Heart left ventricle (tissue), 16 donors: ENCODE measurements at regions not wholly inside any gene's neighbourhood (a gene's known extent, or its start where the extent isn't known, plus 50 kb on each side); places are given as distances from the start of the nearest gene placed in this dataset.
A peak's percentile ranks its signal among the peaks of the same experiment; 100 is the strongest.

ENCODE experiments used
- ATAC-seq, 4 donors: fragments of 200-7000 bp; cut with Tn5 transposase; one replicate each; pipeline ENCODE4 v1.9.1; 2020 to 2022; ENCODE audit warnings: moderate library complexity in 4 of 4, mild to moderate bottlenecking in 3 of 4, moderate number of reproducible peaks in 1 of 4
- DNase-seq, 5 donors: peaks; one replicate each; pipeline ENCODE4 v3.0.0-alpha.2; 2020
- H3K27ac ChIP-seq, 12 donors: fragments of 200-600 bp; sonication (generic) in 4 of 12; one replicate each; pipeline versions ENCODE4 v1.5.0 to v1.8.0; 2016 to 2022; ENCODE audit warnings: mild to moderate bottlenecking in 2 of 12
- H3K27me3 ChIP-seq, 9 donors: fragments of 200-600 bp; sonication (generic) in 2 of 9; one replicate each; pipeline versions ENCODE4 v1.5.1 to v1.8.0; 2016 to 2022; ENCODE audit warnings: mild to moderate bottlenecking in 3 of 9
- H3K36me3 ChIP-seq, 9 donors: fragments of 200-600 bp; sonication (generic) in 2 of 9; one replicate each; pipeline versions ENCODE4 v1.5.0 to v1.8.0; 2018 to 2022; ENCODE audit warnings: mild to moderate bottlenecking in 2 of 9
- H3K4me1 ChIP-seq, 12 donors: fragments of 200-600 bp; sonication (generic) in 4 of 12; one replicate each; pipeline versions ENCODE4 v1.5.0 to v1.8.0; 2016 to 2022; ENCODE audit warnings: mild to moderate bottlenecking in 3 of 12
- H3K4me3 ChIP-seq, 12 donors: fragments of 200-600 bp; sonication (generic) in 4 of 12; one replicate each; pipeline versions ENCODE4 v1.5.0 to v1.8.0; 2017 to 2022; ENCODE audit warnings: mild to moderate bottlenecking in 9 of 12, moderate library complexity in 4 of 12
- H3K9me3 ChIP-seq, 12 donors: fragments of 200-600 bp; sonication (generic) in 4 of 12; one replicate each; pipeline versions ENCODE4 v1.5.0 to v1.8.0; 2016 to 2022; ENCODE audit warnings: mild to moderate bottlenecking in 1 of 12
- CTCF ChIP-seq, 12 donors: fragments of 200-600 bp; sonication (generic) in 4 of 12; IDR thresholded peaks; one replicate each; pipeline versions ENCODE4 v1.5.0 to v1.8.0; 2018 to 2022; ENCODE audit warnings: antibody characterized with exemption in 12 of 12, mild to moderate bottlenecking in 5 of 12
- POLR2A ChIP-seq, 2 donors: fragments of 450-650 bp; IDR thresholded peaks; one replicate each; pipeline ENCODE4 v1.6.1; 2017; ENCODE audit warnings: antibody characterized with exemption in 2 of 2, mild to moderate bottlenecking in 2 of 2, moderate library complexity in 2 of 2
- WGBS, 4 donors: extraction: QIAGEN DNeasy Blood & Tissue Kit in 2 of 4; methylation state at CpG; one replicate each; pipeline versions ENCODE4 v1.1.5 to v1.1.7; 2013 to 2018; 5-methylcytosine and 5-hydroxymethylcytosine counted together
- intact Hi-C, 10 donors: fragments of 100-400 bp; cut with DNase I; formaldehyde crosslinking; loops; one replicate each; pipeline versions ENCODE4 v1.11.1 to v1.14.2; 2022
- donor health status: ischemic (EF 13 %, LVEDD 7.1; RV severe dilation, severe dysfunction).
- donor health status: healthy with polysubstance abuse.
- donor health status: DM: no; HTN: yes; CAD: no.
- donor health status: DM: no; HTN: no; CAD: no.
- donor health status: ischemic (EF 25% LVEDD 6.9; RV normal size, moderate dysfunction).
- donor health status: ischemic (EF 25% LVEDD 5.7; RV mildly dilated, moderate dysfunction).
- donor health status: healthy.
- donor health status: DM: yes; HTN: yes; CAD: no.
- donor health status: ischemic (EF 35%, LVEDD 5.7; RV mildly dilated, moderate dysfunction).
- donor health status: nonischemic (EF 11% LVEDD 7.7; RV severe dilation, severe dysfunction).
- donor health status: DM: yes; HTN: yes; CAD: no.
- donor health status: PGD.
- donor health status: ischemic (EF 29% LVEDD 5.4; RV normal size, mild dysfunction).
- donor health status: nonischemic (EF 23%, LVEDD 6.1; RV moderate dilation, normal function).

- Histone ChIP-seq H3K9me3 (peaks cover 0 to 4% (median 0%) of the 10 kb centered on the region in 12 donors), H3K4me3 (no peak overlapping the region), H3K36me3 (no peaks in the 10 kb centered on the region), H3K27me3 (no peaks in the 10 kb centered on the region), H3K27ac (no peak overlapping the region), H3K4me1 (no peaks in the 10 kb centered on the region)
- no peak for DNase-seq
- no peak for TF ChIP-seq CTCF (IDR thresholded peaks at IDR 0.05)
- TF ChIP-seq POLR2A (IDR thresholded peaks at IDR 0.05) = no peak
- ATAC-seq = no peak
- intact Hi-C loops = no loop called here
Measured at GRCh38 chr11:106495046-106495445, 417.6 kb downstream of the AASDHPPT start.

GRCh38 chr11:106496677-106497076 lies 419.2 kb downstream of the AASDHPPT start:
- Histone ChIP-seq H3K9me3 (peaks cover 0 to 4% (median 0%) of the 10 kb centered on the region in 12 donors), H3K27me3 (no peaks in the 10 kb centered on the region), H3K27ac (no peak overlapping the region), H3K36me3 (no peaks in the 10 kb centered on the region), H3K4me1 (no peaks in the 10 kb centered on the region), H3K4me3 (no peak overlapping the region)
- 77 to 87% (median 81%) methylated on average over 2 of the region's 2 CpGs for WGBS, 4 donors
- ATAC-seq = no peak
- no peak for TF ChIP-seq POLR2A (IDR thresholded peaks at IDR 0.05)
- TF ChIP-seq CTCF (IDR thresholded peaks at IDR 0.05) = no peak
- intact Hi-C loops = no loop called here
- DNase-seq = no peak

- TF ChIP-seq CTCF (IDR thresholded peaks at IDR 0.05) = no peak
- no peak for TF ChIP-seq POLR2A (IDR thresholded peaks at IDR 0.05)
- H3K9me3 ChIP-seq = peaks cover 0 to 4% (median 0%) of the 10 kb centered on the region in 12 donors
- no peak for ATAC-seq
- intact Hi-C loops = no loop called here
- no peak overlapping the region for H3K4me3 ChIP-seq
- no peak overlapping the region for H3K27ac ChIP-seq
- H3K4me1 ChIP-seq = no peaks in the 10 kb centered on the region
- no peaks in the 10 kb centered on the region for H3K27me3 ChIP-seq
- DNase-seq = peak in 1 of 5 donors; percentile 41
- H3K36me3 ChIP-seq = no peaks in the 10 kb centered on the region
- WGBS, 4 donors = 89 to 94% (median 92%) methylated on average over 9 of the region's 9 CpGs
Measured at GRCh38 chr11:106497321-106497720, 419.9 kb downstream of the AASDHPPT start.

GRCh38 chr11:106497822-106498221 lies 420.4 kb downstream of the AASDHPPT start:
- WGBS, 4 donors = 78 to 92% (median 85%) methylated on average over 2 of the region's 2 CpGs
- H3K36me3 ChIP-seq = no peaks in the 10 kb centered on the region
- H3K4me3 ChIP-seq = no peak overlapping the region
- no peaks in the 10 kb centered on the region for H3K27me3 ChIP-seq
- ATAC-seq (no peak), DNase-seq (no peak)
- peaks cover 0 to 6% (median 0%) of the 10 kb centered on the region in 12 donors for H3K9me3 ChIP-seq
- intact Hi-C loops = no loop called here
- H3K4me1 ChIP-seq = no peaks in the 10 kb centered on the region
- no peak overlapping the region for H3K27ac ChIP-seq
- no peak for TF ChIP-seq CTCF (IDR thresholded peaks at IDR 0.05)
- TF ChIP-seq POLR2A (IDR thresholded peaks at IDR 0.05) = no peak
